HCT116 (cell line): ENCODE measurements at regions not wholly inside any gene's neighbourhood (a gene's known extent, or its start where the extent isn't known, plus 50 kb on each side); places are given as distances from the start of the nearest gene placed in this dataset.

Source experiments
- CTCF ChIP-seq, 3 experiments: fragments of 200-600 bp in 1 of 3; sonication (generic) in 1 of 3; IDR thresholded peaks in 2 of 3; conservative IDR thresholded peaks in 1 of 3; 2 replicates each; pipeline ENCODE4 v1.5.1; 2012 to 2017; ENCODE audit warnings: low read depth in 2 of 3, low read length in 2 of 3, antibody characterized with exemption in 1 of 3, borderline replicate concordance in 1 of 3, control low read depth in 1 of 3, mild to moderate bottlenecking in 1 of 3, mixed read lengths in 1 of 3, mixed run types in 1 of 3, moderate library complexity in 1 of 3; ENCODE audit not compliant: insufficient read depth in 1 of 3
- EGR1 ChIP-seq: IDR thresholded peaks from 2 replicates; pipeline ENCODE4 v1.6.1; 2012; ENCODE audit warnings: low read depth
- EZH2 ChIP-seq: fragments of 200-600 bp; sonication (generic); IDR thresholded peaks from 2 replicates; pipeline ENCODE4 v1.6.1; 2017; ENCODE audit warnings: antibody characterized with exemption, mixed run types
- JUND ChIP-seq: IDR thresholded peaks from 2 replicates; pipeline ENCODE4 v1.6.1; 2012
- MAX ChIP-seq: IDR thresholded peaks from 2 replicates; pipeline ENCODE4 v1.6.1; 2012
- POLR2A ChIP-seq: IDR thresholded peaks from 2 replicates; pipeline ENCODE4 v1.7.0; 2011; ENCODE audit warnings: borderline replicate concordance; ENCODE audit not compliant: insufficient read depth, insufficient read length; ENCODE audit errors: extremely low read depth
- POLR2AphosphoS5 ChIP-seq: IDR thresholded peaks from 2 replicates; pipeline ENCODE4 v1.6.1; 2011; ENCODE audit warnings: mild to moderate bottlenecking, low read depth, low read length, moderate library complexity
- RAD21 ChIP-seq: IDR thresholded peaks from 2 replicates; pipeline ENCODE4 v1.6.1; 2012; ENCODE audit warnings: low read depth, mild to moderate bottlenecking
- SP1 ChIP-seq: IDR thresholded peaks from 2 replicates; pipeline ENCODE4 v1.6.1; 2012; ENCODE audit warnings: low read depth
- SRF ChIP-seq: IDR thresholded peaks from 2 replicates; pipeline ENCODE4 v1.6.1; 2012; ENCODE audit warnings: low read depth
- ZFX ChIP-seq: fragments of 450-650 bp; IDR thresholded peaks from 2 replicates; pipeline ENCODE4 v1.6.1; 2017
- TF ChIP-seq, protein P1 (sequence below): IDR thresholded peaks from 2 replicates; pipeline ENCODE4 v1.6.1; 2012

GRCh38 chr14:97978341-97978740 lies 1181.2 kb downstream of the VRK1 start:
- TF ChIP-seq SRF (no peak), CTCF (IDR thresholded peaks at IDR 0.05 in 2 of 3, conservative IDR thresholded peaks at IDR 0.05 in 1 of 3; ENCODE audit: borderline replicate concordance in 1 of 3, insufficient read depth in 1 of 3, low read depth in 2 of 3, low read length in 2 of 3) (peak in 1 of 3 experiments; percentile 21; a peak in 1 of 6 replicates), EGR1 (no peak), JUND (no peak), POLR2AphosphoS5 (no peak), POLR2A (no peak), EZH2 (no peak), RAD21 (peak; percentile 27; the same call in 1 of the 2 replicates), SP1 (no peak), ZFX (no peak), MAX (no peak)
- TF ChIP-seq, protein P1, sequence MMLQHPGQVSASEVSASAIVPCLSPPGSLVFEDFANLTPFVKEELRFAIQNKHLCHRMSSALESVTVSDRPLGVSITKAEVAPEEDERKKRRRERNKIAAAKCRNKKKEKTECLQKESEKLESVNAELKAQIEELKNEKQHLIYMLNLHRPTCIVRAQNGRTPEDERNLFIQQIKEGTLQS, result no peak
